ENCODE measurements at regions not wholly inside any gene's neighbourhood (a gene's known extent, or its start where the extent isn't known, plus 50 kb on each side); places are given as distances from the start of the nearest gene placed in this dataset.
"Not testable (repeated sequence)": the region's sequence is repeated elsewhere in the genome, so short reads cannot be mapped to it uniquely, and the experiment has no call there.

GRCh38 chr14:38557391-38557790, 301.5 kb upstream of the CLEC14A start:
- not testable (repeated sequence) for TF ChIP-seq CTCF, EZH2 (IDR thresholded peaks at IDR 0.05)

Measured in neural progenitor cell (in vitro differentiated cells).